ENCODE measurements at regions not wholly inside any gene's neighbourhood (a gene's known extent, or its start where the extent isn't known, plus 50 kb on each side); places are given as distances from the start of the nearest gene placed in this dataset.

DNA sequence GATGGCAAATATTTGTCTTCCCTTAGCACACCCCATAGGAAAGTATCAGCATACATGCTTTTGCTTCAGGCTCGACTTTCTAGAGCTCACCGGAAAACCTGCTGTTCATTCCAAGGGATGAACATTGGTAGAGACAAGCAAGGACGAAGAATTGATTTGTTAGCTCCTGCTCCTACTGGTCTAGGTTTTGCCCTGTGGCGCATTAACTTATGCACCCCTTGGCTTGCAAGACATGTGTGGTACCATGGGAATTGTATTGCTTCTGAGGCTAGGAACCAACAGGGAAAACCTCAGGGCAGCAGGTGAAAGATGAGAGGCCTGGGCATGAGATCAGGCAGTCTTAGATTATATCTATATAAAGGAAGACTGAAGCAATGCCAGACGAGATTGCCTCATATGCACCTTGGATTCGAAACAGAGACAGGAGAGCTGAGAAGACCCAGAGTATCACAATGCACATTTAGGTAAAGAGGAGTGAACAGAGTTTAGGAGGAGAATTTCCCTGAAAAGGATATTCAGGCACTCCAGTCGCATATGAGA is 771.2 kb upstream of the B3GALT2 start:
- TF ChIP-seq, protein P1, sequence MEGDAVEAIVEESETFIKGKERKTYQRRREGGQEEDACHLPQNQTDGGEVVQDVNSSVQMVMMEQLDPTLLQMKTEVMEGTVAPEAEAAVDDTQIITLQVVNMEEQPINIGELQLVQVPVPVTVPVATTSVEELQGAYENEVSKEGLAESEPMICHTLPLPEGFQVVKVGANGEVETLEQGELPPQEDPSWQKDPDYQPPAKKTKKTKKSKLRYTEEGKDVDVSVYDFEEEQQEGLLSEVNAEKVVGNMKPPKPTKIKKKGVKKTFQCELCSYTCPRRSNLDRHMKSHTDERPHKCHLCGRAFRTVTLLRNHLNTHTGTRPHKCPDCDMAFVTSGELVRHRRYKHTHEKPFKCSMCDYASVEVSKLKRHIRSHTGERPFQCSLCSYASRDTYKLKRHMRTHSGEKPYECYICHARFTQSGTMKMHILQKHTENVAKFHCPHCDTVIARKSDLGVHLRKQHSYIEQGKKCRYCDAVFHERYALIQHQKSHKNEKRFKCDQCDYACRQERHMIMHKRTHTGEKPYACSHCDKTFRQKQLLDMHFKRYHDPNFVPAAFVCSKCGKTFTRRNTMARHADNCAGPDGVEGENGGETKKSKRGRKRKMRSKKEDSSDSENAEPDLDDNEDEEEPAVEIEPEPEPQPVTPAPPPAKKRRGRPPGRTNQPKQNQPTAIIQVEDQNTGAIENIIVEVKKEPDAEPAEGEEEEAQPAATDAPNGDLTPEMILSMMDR (IDR thresholded peaks at IDR 0.05): no peak
- H3K4me3 ChIP-seq: no peak overlapping the region
- no peak overlapping the region for H3K27ac ChIP-seq

DNA sequence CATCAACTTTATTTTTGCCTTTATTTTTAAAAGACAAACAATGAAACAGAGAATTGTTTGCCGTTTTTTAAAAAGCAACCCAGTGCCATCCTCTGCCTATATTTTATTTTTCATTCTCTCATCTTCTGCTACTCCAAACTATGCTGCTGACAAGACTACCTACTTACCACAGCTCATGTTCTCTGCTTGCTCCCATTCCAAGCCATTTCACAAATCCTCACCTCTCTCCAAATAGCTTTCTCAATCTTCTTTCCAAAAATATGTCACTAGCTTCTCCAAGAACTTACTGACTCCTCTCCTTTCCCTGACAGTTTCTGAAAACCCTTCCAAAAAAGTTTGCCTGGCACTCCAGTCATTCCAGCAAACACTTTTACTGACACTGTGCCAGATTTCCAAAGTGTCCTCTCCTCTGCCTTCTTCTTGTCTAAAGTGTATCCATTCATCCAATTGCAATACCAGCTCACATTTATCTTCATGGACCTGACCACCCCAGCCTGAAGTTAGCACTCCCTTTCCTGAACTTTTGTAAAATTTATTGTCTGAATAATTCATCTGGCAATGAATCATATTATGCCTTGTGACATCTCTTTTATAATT is 766.5 kb upstream of the B3GALT2 start:
- DNase-seq (ENCODE audit: low spot score): no peak
- Histone ChIP-seq H3K4me3 (no peak overlapping the region), H3K27ac (no peak overlapping the region)
- TF ChIP-seq, protein P1 (IDR thresholded peaks at IDR 0.05): no peak

More for the DNA sequence above, 771.2 kb upstream of the B3GALT2 start:
- no peak for DNase-seq (ENCODE audit: low spot score)

DNA sequence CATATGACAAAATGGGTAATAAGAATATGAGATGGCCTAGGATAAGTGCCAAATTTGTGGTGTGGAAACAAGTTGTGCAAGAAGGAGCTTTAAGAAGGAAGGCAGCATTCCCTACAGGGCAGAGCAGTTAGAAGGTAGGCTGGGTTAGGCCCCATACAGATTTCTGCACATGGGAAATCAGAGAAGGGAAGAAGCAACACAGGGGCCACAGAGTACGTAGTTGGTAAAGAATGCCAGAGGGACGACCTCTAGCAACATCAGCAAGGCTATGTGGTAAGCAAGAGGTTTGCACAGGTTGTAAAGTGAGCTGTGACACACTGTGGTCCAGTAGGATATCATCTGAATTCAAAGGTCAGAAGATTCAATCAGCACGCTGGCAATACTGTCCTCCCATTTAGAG is 765.6 kb upstream of the B3GALT2 start:
- H3K4me3 ChIP-seq: no peak overlapping the region
- TF ChIP-seq, protein P1 (IDR thresholded peaks at IDR 0.05): no peak
- H3K27ac ChIP-seq: no peak overlapping the region
- DNase-seq (ENCODE audit: low spot score): no peak

DNA sequence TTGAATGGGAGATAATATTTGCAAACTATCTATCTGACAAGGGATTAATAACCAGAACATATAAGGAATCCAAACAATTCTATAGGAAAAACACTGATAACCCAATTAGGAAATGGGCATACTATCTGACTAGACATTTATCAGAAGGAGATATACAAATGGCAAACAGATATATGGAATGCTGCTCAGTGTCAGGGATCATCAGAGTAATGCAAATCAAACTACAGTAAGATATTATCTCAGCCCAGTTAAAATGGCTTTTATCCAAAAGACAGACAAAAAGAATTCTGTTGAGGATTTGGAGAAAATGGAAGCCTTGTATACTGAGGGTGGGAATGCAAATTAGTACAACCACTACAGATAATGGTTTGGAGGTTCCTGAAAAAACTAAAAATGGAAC is 758.0 kb upstream of the B3GALT2 start:
- H3K4me3 ChIP-seq: no peak overlapping the region
- DNase-seq (ENCODE audit: low spot score): no peak
- no peak overlapping the region for H3K27ac ChIP-seq
- TF ChIP-seq, protein P1 (IDR thresholded peaks at IDR 0.05): no peak

DNA sequence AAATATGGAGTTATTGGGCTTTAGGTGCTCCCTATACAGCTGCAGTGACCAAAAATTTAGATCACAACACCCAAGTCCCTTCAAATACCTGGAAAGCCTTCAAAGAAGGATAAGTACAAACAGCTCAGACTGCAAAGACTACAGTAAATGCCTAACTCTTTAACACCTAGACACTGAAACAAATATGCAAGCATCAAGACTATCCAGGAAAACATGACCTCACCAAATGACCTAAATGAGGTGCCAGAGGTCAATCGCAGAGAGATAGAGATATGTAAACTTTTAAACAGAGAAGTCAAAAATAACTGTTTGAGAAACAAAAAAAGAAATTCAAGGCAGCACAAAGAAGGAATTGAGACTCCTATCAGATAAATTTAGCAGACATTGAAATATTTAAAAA is 753.8 kb upstream of the B3GALT2 start:
- no peak overlapping the region for H3K4me3 ChIP-seq
- TF ChIP-seq, protein P1 (IDR thresholded peaks at IDR 0.05): no peak
- no peak overlapping the region for H3K27ac ChIP-seq
- no peak for DNase-seq (ENCODE audit: low spot score)

DNA sequence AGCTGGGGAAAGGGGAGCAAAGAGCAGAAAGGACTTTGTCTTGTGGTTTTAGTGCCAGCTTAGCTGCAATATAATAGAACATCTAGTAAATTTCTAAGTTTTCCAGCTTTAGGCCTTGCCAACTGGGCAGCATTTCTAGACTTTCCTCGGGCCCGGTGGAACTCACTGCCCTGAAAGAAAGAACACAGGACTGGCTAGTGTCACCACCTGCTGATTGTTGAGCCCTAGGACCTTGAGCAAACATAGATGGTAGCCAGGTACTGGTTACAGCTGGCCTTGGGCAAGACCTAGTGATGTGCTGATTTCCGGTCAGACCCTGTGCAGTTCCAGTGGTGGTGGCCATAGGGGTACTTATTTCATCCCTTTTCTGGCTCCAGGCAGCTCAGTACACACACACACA is 753.2 kb upstream of the B3GALT2 start:
- H3K4me3 ChIP-seq: no peak overlapping the region
- TF ChIP-seq, protein P1 (IDR thresholded peaks at IDR 0.05): no peak
- H3K27ac ChIP-seq: no peak overlapping the region
- no peak for DNase-seq (ENCODE audit: low spot score)

DNA sequence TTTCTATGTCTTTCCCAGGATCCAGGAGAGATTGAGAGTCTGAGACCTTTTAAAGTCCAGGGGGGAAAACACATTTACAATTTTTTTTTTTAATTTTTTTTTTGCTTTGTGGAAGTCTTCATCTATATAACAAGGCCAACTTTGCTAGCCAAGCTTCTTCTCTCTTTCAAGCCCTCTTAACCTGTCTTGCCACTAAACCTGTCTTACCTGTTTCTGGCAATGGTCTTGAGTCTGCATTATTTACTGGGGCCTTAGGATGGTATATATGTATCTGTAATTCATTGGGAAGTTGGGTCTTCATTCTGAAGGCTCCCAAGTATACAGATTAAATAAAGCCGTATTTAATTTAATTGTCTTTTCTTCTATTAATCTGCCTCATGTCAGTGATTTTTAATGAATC is 750.9 kb upstream of the B3GALT2 start:
- TF ChIP-seq, protein P1 (IDR thresholded peaks at IDR 0.05): no peak
- Histone ChIP-seq H3K4me3 (no peak overlapping the region), H3K27ac (no peak overlapping the region)
- no peak for DNase-seq (ENCODE audit: low spot score)
